Subcutaneous abdominal adipose tissue (tissue), 5 donors: ENCODE measurements at regions not wholly inside any gene's neighbourhood (a gene's known extent, or its start where the extent isn't known, plus 50 kb on each side); places are given as distances from the start of the nearest gene placed in this dataset.

Experiments
- H3K27ac ChIP-seq: one replicate; pipeline ENCODE4 v1.7.0; 2013; ENCODE audit warnings: low read depth, mild to moderate bottlenecking, inconsistent platforms, low read length, moderate library complexity
- H3K27me3 ChIP-seq, 5 donors: one replicate each; pipeline ENCODE4 v1.7.0; 2013; ENCODE audit warnings: low read length in 5 of 5, inconsistent platforms in 1 of 5; ENCODE audit not compliant: control insufficient read depth in 5 of 5, insufficient read depth in 4 of 5
- H3K36me3 ChIP-seq, 5 donors: one replicate each; pipeline ENCODE4 v1.7.0; 2013; ENCODE audit warnings: low read length in 5 of 5; ENCODE audit not compliant: control insufficient read depth in 5 of 5, insufficient read depth in 5 of 5
- H3K4me1 ChIP-seq, 5 donors: one replicate each; pipeline ENCODE4 v1.7.0; 2013; ENCODE audit warnings: low read length in 5 of 5, mild to moderate bottlenecking in 3 of 5, moderate library complexity in 1 of 5; ENCODE audit not compliant: control insufficient read depth in 5 of 5, insufficient read depth in 5 of 5
- H3K4me3 ChIP-seq, 5 donors: one replicate each; pipeline ENCODE4 v1.7.0; 2013; ENCODE audit warnings: low read length in 5 of 5, low read depth in 1 of 5
- H3K9ac ChIP-seq, 5 donors: one replicate each; pipeline ENCODE4 v1.7.0; 2013; ENCODE audit warnings: low read length in 5 of 5, mild to moderate bottlenecking in 4 of 5, moderate library complexity in 3 of 5
- H3K9me3 ChIP-seq, 5 donors: one replicate each; pipeline ENCODE4 v1.7.0; 2013; ENCODE audit warnings: low read length in 5 of 5; ENCODE audit not compliant: control insufficient read depth in 5 of 5
- donor health status: healthy.
- donor health status: healthy.
- donor health status: healthy.
- donor health status: healthy.
- donor health status: healthy.

DNA sequence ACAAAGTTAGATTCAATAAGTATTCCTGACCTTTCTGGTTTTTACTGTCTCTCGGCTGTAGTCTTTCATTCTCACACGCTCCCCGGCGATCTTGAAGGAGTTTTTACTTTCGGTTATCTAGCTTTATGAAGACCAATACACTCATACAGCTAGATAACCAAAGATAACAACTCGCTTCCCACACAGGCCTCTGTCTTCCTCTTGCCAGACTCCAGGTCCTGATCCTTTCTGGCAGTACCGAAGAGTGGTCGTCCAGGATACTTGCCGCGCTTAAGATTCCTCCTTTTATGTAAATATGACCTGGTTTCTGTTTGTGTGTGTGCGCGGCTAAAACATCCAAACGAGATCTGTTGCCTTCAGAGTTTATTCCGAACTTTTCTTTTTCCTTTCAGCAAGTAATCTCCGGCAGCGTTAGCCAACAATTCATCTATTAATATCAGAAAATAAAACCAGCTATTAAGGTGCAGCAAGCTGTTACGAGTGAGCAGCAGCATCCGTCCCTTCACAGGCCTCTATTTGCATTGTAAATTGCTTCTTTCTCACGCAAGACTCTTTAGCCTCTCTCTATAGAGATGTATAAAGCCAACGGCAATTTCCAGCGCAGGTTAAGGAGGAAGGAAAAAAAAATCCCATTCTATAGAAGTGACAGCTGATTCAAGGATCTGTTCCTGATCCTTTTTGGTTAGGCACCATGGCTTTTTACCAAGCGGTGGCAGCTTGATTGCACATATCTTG, 216.1 kb downstream of the MEF2C start:
- Histone ChIP-seq H3K36me3 (no peaks in the 10 kb centered on the region), H3K27ac (no peak overlapping the region), H3K9me3 (peaks cover 0 to 2% (median 0%) of the 10 kb centered on the region in 5 donors), H3K4me1 (peaks cover 2 to 26% (median 21%) of the 10 kb centered on the region in 5 donors), H3K9ac (peak overlapping the region in 2 of 5 donors; percentile 21 to 36), H3K27me3 (peaks cover 34 to 84% (median 75%) of the 10 kb centered on the region in 5 donors), H3K4me3 (peak overlapping the region; percentile 52 to 76 (median 62))

DNA sequence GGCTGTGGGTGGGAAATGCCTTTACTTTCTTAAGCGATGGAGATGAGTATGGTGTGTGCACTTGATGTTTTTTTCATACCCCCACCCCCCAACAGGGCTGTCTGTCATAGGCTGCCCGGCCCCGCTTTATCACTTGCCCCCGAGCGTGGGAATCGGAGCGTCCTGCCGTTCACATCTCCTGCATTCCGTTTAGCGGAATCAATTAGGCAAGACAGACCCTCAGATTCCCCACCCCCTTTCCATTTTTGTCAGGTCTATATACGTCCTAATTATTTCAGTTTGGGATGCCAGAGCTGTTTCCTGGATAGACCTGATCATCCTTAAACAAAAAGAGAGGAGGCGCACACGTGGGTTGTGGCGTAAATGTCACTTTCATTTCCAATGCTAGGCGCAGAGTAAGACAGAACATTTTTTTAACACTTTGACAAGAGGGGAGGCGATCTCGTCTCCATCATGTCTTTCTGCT, 217.2 kb downstream of the MEF2C start:
- no peaks in the 10 kb centered on the region for H3K36me3 ChIP-seq
- H3K9ac ChIP-seq, result no peak overlapping the region
- peaks cover 38 to 83% (median 75%) of the 10 kb centered on the region in 5 donors for H3K27me3 ChIP-seq
- H3K27ac ChIP-seq, result no peak overlapping the region
- H3K9me3 ChIP-seq, result peaks cover 0 to 2% (median 0%) of the 10 kb centered on the region in 5 donors
- H3K4me1 ChIP-seq, result peaks cover 0 to 30% (median 29%) of the 10 kb centered on the region in 5 donors
- no peak overlapping the region for H3K4me3 ChIP-seq

DNA sequence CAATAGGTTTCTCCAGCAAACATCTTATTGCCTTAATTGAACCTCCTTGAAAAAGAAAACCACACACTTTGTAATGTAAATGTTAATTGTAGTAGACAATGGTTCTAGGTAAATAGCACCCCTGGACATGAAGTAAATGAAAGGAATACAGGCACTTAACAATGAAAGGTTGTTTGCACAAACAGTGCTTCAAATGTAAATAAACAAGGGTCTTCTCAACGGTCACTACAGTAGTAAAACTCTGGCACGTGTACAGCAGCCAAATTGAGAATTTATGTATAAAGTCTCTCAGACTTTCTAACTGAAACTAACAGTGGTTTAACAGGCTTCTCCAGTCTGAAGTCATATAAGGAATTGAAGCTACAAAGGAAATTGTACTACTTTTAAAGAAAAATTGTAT, 218.3 kb downstream of the MEF2C start:
- H3K4me3 ChIP-seq, result no peak overlapping the region
- peaks cover 0 to 2% (median 0%) of the 10 kb centered on the region in 5 donors for H3K9me3 ChIP-seq
- H3K36me3 ChIP-seq, result no peaks in the 10 kb centered on the region
- H3K27ac ChIP-seq, result no peak overlapping the region
- peaks cover 34 to 87% (median 75%) of the 10 kb centered on the region in 5 donors for H3K27me3 ChIP-seq
- H3K9ac ChIP-seq, result no peak overlapping the region
- H3K4me1 ChIP-seq, result peaks cover 0 to 39% (median 33%) of the 10 kb centered on the region in 5 donors

DNA sequence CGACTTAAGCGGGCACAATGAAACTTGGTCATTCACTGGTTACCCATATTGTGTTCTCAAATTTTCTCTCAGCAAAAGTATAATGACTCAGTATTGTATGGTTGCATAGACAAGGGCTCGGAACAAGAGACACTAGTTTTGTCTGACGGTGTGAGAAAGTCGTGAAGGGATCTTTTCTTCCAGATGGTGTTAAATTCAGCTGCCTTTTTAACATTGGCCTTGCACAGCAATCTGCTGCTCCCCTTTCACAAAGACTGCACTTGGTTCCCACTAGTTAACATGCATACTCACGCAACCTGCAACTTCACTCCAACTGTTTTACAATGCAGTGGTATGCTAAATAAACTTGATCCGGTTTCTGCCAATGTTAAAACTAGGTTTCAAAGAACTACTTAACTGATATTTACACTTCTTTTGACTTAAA, 219.2 kb downstream of the MEF2C start:
- no peak overlapping the region for H3K9ac ChIP-seq
- H3K9me3 ChIP-seq, result peaks cover 0 to 2% (median 0%) of the 10 kb centered on the region in 5 donors
- no peak overlapping the region for H3K4me3 ChIP-seq
- no peak overlapping the region for H3K27ac ChIP-seq
- no peaks in the 10 kb centered on the region for H3K36me3 ChIP-seq
- peaks cover 0 to 40% (median 33%) of the 10 kb centered on the region in 5 donors for H3K4me1 ChIP-seq
- H3K27me3 ChIP-seq, result peaks cover 34 to 84% (median 74%) of the 10 kb centered on the region in 5 donors

DNA sequence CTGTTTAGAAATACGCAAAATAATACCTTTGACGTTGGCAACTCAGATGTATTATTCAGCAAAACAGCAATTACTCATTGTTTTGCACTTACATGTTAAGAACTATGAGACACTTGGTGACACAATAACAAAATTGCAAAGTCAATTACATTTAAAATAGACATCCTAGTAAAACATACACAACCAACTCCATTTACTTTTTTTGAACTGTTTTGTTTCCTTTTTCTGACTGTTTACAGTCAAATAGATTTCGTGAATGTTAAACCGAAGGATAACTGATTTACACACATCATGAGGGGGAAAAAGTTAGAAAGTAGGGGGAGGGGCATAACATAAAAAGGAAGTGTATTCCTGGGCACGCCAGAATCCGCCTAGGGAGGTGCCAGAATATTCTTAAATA, 220.1 kb downstream of the MEF2C start:
- Histone ChIP-seq H3K27me3 (peaks cover 31 to 82% (median 71%) of the 10 kb centered on the region in 5 donors), H3K9ac (no peak overlapping the region), H3K27ac (no peak overlapping the region), H3K36me3 (no peaks in the 10 kb centered on the region), H3K4me3 (no peak overlapping the region), H3K9me3 (peaks cover 0 to 2% (median 0%) of the 10 kb centered on the region in 5 donors), H3K4me1 (peaks cover 0 to 38% (median 33%) of the 10 kb centered on the region in 5 donors)

DNA sequence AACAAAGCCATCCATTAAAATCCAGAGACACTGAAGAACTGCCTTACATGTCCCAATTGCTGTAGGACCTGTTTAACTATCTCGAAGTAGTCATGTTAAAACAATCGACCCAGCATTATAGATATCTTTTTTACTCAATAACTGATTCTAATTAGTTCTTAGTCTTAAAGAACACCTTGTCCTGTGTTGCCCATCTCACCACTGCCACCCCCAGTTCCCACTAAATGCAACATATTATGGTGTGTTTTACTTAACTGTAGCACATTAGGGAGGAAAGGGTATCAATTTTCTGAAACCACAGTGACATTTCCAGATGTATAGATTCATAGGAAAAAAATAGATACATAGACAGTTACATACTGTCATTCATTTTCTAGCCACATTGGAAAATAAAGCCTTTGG, 221.2 kb downstream of the MEF2C start:
- Histone ChIP-seq H3K36me3 (no peaks in the 10 kb centered on the region), H3K27ac (no peak overlapping the region), H3K9ac (no peak overlapping the region), H3K4me3 (no peak overlapping the region), H3K4me1 (peaks cover 0 to 29% (median 22%) of the 10 kb centered on the region in 5 donors), H3K9me3 (peaks cover 0 to 2% (median 0%) of the 10 kb centered on the region in 5 donors), H3K27me3 (peaks cover 25 to 73% (median 61%) of the 10 kb centered on the region in 5 donors)

DNA sequence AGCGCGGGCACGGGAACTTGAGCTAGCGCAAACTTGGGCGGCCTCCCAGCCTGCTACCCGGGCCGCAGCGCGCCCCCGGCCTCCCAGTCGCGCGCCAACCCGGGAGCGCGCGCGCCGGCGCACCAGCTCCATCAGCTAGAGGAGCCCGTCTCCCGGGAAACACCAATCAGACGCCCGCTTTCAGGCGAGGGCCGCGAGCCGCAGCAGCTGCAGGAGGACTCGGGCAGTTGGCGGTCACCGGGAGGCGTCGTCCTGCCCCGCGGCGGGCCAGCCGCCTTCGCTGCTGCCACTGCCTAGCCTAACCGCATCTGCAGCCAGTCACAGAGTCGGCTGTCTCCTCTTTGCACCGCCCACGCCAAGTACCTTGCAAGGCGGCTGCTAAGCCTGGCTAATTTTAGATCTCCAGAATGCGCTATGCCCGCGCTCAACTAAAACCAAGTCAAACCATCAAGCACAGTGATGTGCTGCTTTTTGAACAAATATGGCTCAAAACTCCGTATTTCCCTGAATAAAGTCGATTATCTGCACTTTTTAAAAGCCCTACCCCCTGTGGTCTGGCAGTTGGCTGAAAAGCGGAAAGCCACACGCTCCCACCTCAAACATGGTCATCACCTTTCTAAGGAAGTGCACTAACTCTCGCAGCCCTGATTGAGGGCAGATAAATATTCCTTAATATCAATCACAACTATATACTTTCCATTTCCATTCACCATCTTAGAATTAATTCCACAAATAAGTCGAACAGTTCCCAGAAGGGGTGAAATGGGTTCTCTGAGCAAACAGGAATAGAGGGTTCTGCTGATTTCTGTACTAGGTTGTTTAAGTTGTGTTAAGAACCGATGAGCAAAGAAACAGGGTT, 221.8 kb downstream of the MEF2C start:
- Histone ChIP-seq H3K9ac (no peak overlapping the region), H3K9me3 (peaks cover 0 to 2% (median 0%) of the 10 kb centered on the region in 5 donors), H3K4me3 (peak overlapping the region; percentile 35 to 57 (median 50)), H3K36me3 (no peaks in the 10 kb centered on the region), H3K27me3 (peaks cover 25 to 66% (median 57%) of the 10 kb centered on the region in 5 donors), H3K4me1 (peaks cover 0 to 24% (median 16%) of the 10 kb centered on the region in 5 donors), H3K27ac (no peak overlapping the region)

DNA sequence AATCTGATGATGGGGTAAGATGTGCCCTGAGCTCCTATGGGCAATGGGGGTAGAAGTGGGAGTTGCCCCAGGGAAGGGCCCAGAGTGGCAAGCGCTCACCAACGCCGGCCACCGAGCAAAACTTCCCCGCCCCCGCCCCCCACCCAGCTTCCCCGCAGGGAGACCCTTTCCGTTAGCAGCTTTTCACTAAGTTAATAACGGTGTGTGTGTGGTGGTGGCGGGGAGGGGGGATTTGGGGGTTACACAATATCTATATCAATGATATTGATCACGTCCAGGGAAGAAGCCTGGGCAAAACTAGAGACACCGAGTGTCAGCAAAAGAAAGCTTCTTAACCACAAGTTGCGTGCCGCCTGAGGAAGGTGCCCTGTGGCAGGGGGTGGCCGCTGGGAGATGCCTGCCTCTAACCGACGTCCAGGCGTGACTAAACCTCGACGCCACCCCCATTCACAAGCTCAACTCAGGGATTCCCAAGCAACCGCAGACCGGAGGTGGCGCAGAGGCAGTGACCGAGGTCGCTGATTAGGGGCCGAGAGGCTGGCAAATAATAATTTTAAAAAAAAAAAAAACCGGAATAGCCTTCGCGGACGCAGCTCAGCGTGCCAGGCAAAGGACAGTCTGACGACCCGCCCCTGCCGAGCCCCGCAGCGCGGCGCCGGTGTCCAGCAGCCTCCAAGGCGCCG, 222.6 kb downstream of the MEF2C start:
- peak overlapping the region in 4 of 5 donors; percentile 48 to 57 (median 52) for H3K4me3 ChIP-seq
- peaks cover 25 to 59% (median 50%) of the 10 kb centered on the region in 5 donors for H3K27me3 ChIP-seq
- H3K36me3 ChIP-seq, result no peaks in the 10 kb centered on the region
- H3K27ac ChIP-seq, result no peak overlapping the region
- H3K4me1 ChIP-seq, result peaks cover 0 to 19% (median 11%) of the 10 kb centered on the region in 5 donors
- peaks cover 0 to 2% (median 0%) of the 10 kb centered on the region in 5 donors for H3K9me3 ChIP-seq
- H3K9ac ChIP-seq, result no peak overlapping the region

DNA sequence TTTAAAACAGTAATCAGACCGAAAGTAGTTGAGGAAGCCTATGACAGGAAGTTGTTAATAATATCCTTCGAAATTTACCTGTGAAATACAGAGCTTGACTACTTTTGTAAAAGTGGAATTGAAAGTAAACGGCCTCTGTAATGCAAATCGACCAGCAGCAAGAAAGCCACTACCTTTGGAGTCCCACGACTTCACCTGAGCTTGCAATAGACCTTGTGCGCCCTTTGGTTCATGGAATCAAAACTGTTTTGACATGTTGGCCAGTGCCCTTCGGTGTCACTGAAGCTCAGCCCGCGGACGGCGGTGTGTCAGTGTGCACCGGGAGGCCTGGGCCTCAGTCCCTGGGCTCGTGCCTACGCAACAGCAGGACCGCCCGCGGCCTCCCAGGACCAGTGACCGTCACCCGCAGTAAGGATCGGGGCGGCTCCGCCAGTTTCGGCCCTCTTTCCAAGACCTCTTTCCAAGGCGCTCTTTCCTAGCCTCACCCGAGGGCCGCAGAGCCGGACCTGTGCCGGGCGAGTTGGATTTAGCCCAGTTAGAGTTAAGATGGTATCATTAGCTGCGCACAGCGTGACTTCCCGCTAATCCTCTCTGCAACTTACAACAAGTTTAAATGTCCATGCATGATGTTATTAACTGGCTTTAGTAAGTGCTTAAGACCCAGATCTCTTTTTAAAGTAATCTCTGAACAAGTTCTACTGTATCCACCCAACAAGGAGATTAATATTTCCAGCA, 223.3 kb downstream of the MEF2C start:
- peaks cover 0 to 19% (median 11%) of the 10 kb centered on the region in 5 donors for H3K4me1 ChIP-seq
- H3K27ac ChIP-seq, result no peak overlapping the region
- H3K36me3 ChIP-seq, result no peaks in the 10 kb centered on the region
- H3K9me3 ChIP-seq, result peaks cover 0 to 2% (median 0%) of the 10 kb centered on the region in 5 donors
- no peak overlapping the region for H3K9ac ChIP-seq
- H3K27me3 ChIP-seq, result peaks cover 25 to 53% (median 43%) of the 10 kb centered on the region in 5 donors
- H3K4me3 ChIP-seq, result peak overlapping the region in 1 of 5 donors; percentile 17
